Thyroid gland (tissue), 4 donors: ENCODE measurements at regions not wholly inside any gene's neighbourhood (a gene's known extent, or its start where the extent isn't known, plus 50 kb on each side); places are given as distances from the start of the nearest gene placed in this dataset.

Experiments
- CTCF ChIP-seq, 6 experiments: fragments of 200-600 bp in 3 of 6; fragments of 450-650 bp in 3 of 6; sonication (generic) in 3 of 6; IDR thresholded peaks; one replicate each; pipeline ENCODE4 v1.5.1; 2016 to 2019; ENCODE audit warnings: antibody characterized with exemption in 6 of 6, mild to moderate bottlenecking in 2 of 6, inconsistent platforms in 1 of 6, moderate library complexity in 1 of 6
- POLR2A ChIP-seq, 2 donors: fragments of 450-650 bp; IDR thresholded peaks; one replicate each; pipeline ENCODE4 v1.6.1; 2017; ENCODE audit warnings: antibody characterized with exemption in 2 of 2, mild to moderate bottlenecking in 2 of 2, moderate library complexity in 1 of 2

GRCh38 chr5:69019668-69020375 lies 74.0 kb upstream of the SLC30A5 start:
- no peak for TF ChIP-seq POLR2A (IDR thresholded peaks at IDR 0.05)
- TF ChIP-seq CTCF (IDR thresholded peaks at IDR 0.05): no peak
